Trophoblast cell (in vitro differentiated cells and primary cell): ENCODE measurements at regions not wholly inside any gene's neighbourhood (a gene's known extent, or its start where the extent isn't known, plus 50 kb on each side); places are given as distances from the start of the nearest gene placed in this dataset.
A peak's percentile ranks its signal among the peaks of the same experiment; 100 is the strongest.

Source experiments
- DNase-seq, 2 donors: peaks; one replicate each; pipeline ENCODE4 v3.0.0-alpha.2; 2016
- H2AFZ ChIP-seq: 2 replicates; pipeline ENCODE4 v1.6.1; 2013; ENCODE audit warnings: low read length, moderate library complexity, mild to moderate bottlenecking; ENCODE audit not compliant: insufficient read depth, poor library complexity
- H2AK5ac ChIP-seq: 2 replicates; pipeline ENCODE4 v1.6.1; 2013; ENCODE audit warnings: mild to moderate bottlenecking, low read length
- H2BK120ac ChIP-seq: 2 replicates; pipeline ENCODE4 v1.6.1; 2013; ENCODE audit warnings: low read length, mild to moderate bottlenecking, moderate library complexity; ENCODE audit not compliant: insufficient read depth, poor library complexity
- H2BK12ac ChIP-seq: 2 replicates; pipeline ENCODE4 v1.6.1; 2013; ENCODE audit warnings: mild to moderate bottlenecking, low read length, moderate library complexity
- H2BK5ac ChIP-seq: 2 replicates; pipeline ENCODE4 v1.6.1; 2013; ENCODE audit warnings: low read length, low read depth, moderate library complexity, mild to moderate bottlenecking; ENCODE audit not compliant: poor library complexity
- H3K14ac ChIP-seq: 2 replicates; pipeline ENCODE4 v1.6.1; 2013; ENCODE audit warnings: mild to moderate bottlenecking, low read length
- H3K18ac ChIP-seq: 2 replicates; pipeline ENCODE4 v1.6.1; 2013; ENCODE audit warnings: mild to moderate bottlenecking, low read length
- H3K23ac ChIP-seq: 2 replicates; pipeline ENCODE4 v1.6.1; 2013; ENCODE audit warnings: low read length
- H3K27ac ChIP-seq: 2 replicates; pipeline ENCODE4 v1.5.1; 2013; ENCODE audit warnings: low read depth, mild to moderate bottlenecking, inconsistent platforms, low read length, moderate library complexity
- H3K27me3 ChIP-seq: 2 replicates; pipeline ENCODE4 v1.6.1; 2013; ENCODE audit warnings: inconsistent platforms, mild to moderate bottlenecking, low read length, moderate library complexity; ENCODE audit not compliant: insufficient read depth
- H3K36me3 ChIP-seq, 2 experiments: 1 replicate in 1 of 2; 2 replicates in 1 of 2; pipeline ENCODE4 v1.6.1; 2013; ENCODE audit warnings: low read length in 2 of 2, mild to moderate bottlenecking in 2 of 2, moderate library complexity in 1 of 2; ENCODE audit not compliant: insufficient read depth in 2 of 2, control insufficient read depth in 1 of 2
- H3K4ac ChIP-seq: 2 replicates; pipeline ENCODE4 v1.6.1; 2013; ENCODE audit warnings: low read depth, mild to moderate bottlenecking, low read length, moderate library complexity
- H3K4me1 ChIP-seq, 2 experiments: 1 replicate in 1 of 2; 2 replicates in 1 of 2; pipeline ENCODE4 v1.6.1; 2013; ENCODE audit warnings: low read length in 2 of 2, mild to moderate bottlenecking in 2 of 2, moderate library complexity in 1 of 2; ENCODE audit not compliant: insufficient read depth in 2 of 2, control insufficient read depth in 1 of 2
- H3K4me2 ChIP-seq: 2 replicates; pipeline ENCODE4 v1.6.1; 2013; ENCODE audit warnings: inconsistent platforms, mild to moderate bottlenecking, low read length, moderate library complexity
- H3K4me3 ChIP-seq: 2 replicates; pipeline ENCODE4 v1.5.1; 2013; ENCODE audit warnings: mild to moderate bottlenecking, low read depth, low read length, inconsistent platforms
- H3K79me1 ChIP-seq: one replicate; pipeline ENCODE4 v1.6.1; 2013; ENCODE audit warnings: low read length
- H3K79me2 ChIP-seq: 2 replicates; pipeline ENCODE4 v1.6.1; 2013; ENCODE audit warnings: low read length, mild to moderate bottlenecking; ENCODE audit not compliant: control insufficient read depth, insufficient read depth, poor library complexity
- H3K9ac ChIP-seq: 2 replicates; pipeline ENCODE4 v1.6.1; 2013; ENCODE audit warnings: mild to moderate bottlenecking, low read length
- H3K9me3 ChIP-seq: 2 replicates; pipeline ENCODE4 v1.6.1; 2013; ENCODE audit warnings: low read depth, mild to moderate bottlenecking, control low read depth, inconsistent platforms, low read length; ENCODE audit not compliant: insufficient read depth
- H4K12ac ChIP-seq: 2 replicates; pipeline ENCODE4 v1.6.1; 2013; ENCODE audit warnings: low read depth, mild to moderate bottlenecking, low read length, moderate library complexity
- H4K8ac ChIP-seq: 2 replicates; pipeline ENCODE4 v1.6.1; 2013; ENCODE audit warnings: low read depth, mild to moderate bottlenecking, low read length, moderate library complexity
- H4K91ac ChIP-seq: one replicate; pipeline ENCODE4 v1.6.1; 2013; ENCODE audit warnings: low read depth, mild to moderate bottlenecking, low read length, moderate library complexity
- WGBS: extraction: QIAGEN DNeasy Blood & Tissue Kit; methylation state at CpG from one replicate; pipeline ENCODE4 v1.1.7; 2013; ENCODE audit warnings: missing lambda C conversion rate; ENCODE audit not compliant: insufficient read length, insufficient coverage; ENCODE audit errors: extremely low coverage; 5-methylcytosine and 5-hydroxymethylcytosine counted together

DNA sequence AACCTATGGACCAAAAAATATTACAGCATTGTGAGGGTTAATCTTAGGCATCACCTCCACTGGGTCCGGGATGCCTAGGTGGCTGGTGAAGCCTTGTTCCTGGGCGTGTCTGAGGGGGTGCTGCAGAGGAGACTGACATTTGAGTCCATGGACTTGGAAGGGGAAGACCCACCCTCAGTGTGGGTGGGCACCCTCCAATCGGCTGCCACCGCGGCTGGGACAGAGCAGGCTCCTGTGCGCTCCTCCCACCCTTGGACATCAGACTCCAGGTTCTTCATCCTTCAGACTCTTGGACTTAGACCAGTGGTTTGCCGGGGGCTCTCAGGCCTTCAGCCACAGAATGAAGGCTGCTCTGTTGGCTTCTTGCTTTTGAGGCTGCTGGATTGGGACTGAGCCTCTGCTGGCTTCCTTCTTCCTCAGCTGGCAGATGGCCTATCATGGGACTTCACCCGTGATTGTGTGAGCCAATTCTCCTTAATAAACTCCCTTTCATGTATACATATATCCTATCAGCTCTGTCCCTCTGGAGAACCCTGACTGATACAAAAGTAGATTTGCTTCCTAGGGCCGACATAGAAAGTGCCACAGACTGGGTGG is 113.1 kb downstream of the TTLL2 start:
- no peak overlapping the region for H3K4me3 ChIP-seq
- H2BK5ac ChIP-seq = no peak overlapping the region
- no peak overlapping the region for H2AFZ ChIP-seq
- no peak overlapping the region for H3K9ac ChIP-seq
- no peak overlapping the region for H3K23ac ChIP-seq
- no peak overlapping the region for H2BK120ac ChIP-seq
- H3K14ac ChIP-seq = no peak overlapping the region
- no peak overlapping the region for H4K12ac ChIP-seq
- no peak for DNase-seq
- no peak overlapping the region for H2BK12ac ChIP-seq
- H2AK5ac ChIP-seq = no peak overlapping the region
- no peak overlapping the region for H3K27ac ChIP-seq
- no peak overlapping the region for H3K4me2 ChIP-seq
- H3K4ac ChIP-seq = no peak overlapping the region
- no peak overlapping the region for H4K8ac ChIP-seq
- no peaks in the 10 kb centered on the region for H3K36me3 ChIP-seq
- no peak overlapping the region for H4K91ac ChIP-seq
- whole genome bisulfite sequencing = no CpG with 5 or more reads among the region's 9 CpGs
- H3K9me3 ChIP-seq = peaks cover 7% of the 10 kb centered on the region
- H3K18ac ChIP-seq = no peak overlapping the region
- H3K79me2 ChIP-seq = no peaks in the 10 kb centered on the region
- H3K4me1 ChIP-seq = peaks cover 2 to 7% of the 10 kb centered on the region in 2 experiments
- H3K27me3 ChIP-seq = no peaks in the 10 kb centered on the region
- H3K79me1 ChIP-seq = peaks cover 6% of the 10 kb centered on the region

DNA sequence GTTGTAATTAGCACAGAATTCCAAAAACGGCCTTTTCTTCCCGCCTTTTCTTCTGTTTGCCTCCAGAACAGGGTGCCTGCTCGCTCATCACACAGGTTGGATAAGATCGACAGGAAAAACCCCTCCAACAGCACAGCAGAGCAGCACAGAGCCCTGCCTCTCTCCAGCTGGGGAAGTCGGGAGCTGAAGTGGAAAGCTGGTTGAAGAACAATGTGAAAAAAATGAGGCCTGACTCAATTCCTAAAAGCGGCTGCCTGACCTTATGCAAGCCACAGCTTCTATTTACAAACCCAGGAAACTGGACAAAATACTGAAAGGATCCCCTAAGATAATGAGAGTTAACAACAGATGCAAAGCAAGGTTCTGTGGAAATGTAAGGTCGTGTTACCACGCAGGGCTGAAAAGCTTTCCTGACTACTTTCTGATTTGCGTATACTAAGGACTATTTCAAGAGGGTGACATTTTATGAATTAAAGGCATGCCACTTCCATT is 116.9 kb downstream of the TTLL2 start:
- no peak overlapping the region for H4K8ac ChIP-seq
- H2BK5ac ChIP-seq = no peak overlapping the region
- no CpG with 5 or more reads among the region's 9 CpGs for WGBS
- no peaks in the 10 kb centered on the region for H3K36me3 ChIP-seq
- no peak overlapping the region for H4K91ac ChIP-seq
- no peak overlapping the region for H2BK120ac ChIP-seq
- no peak overlapping the region for H4K12ac ChIP-seq
- H2BK12ac ChIP-seq = no peak overlapping the region
- no peaks in the 10 kb centered on the region for H3K9me3 ChIP-seq
- peak; percentile 54 to 76 for DNase-seq
- no peak overlapping the region for H3K18ac ChIP-seq
- H3K14ac ChIP-seq = no peak overlapping the region
- no peak overlapping the region for H3K9ac ChIP-seq
- no peak overlapping the region for H3K23ac ChIP-seq
- H2AK5ac ChIP-seq = no peak overlapping the region
- H3K4me2 ChIP-seq = peak overlapping the region; percentile 52
- H3K27ac ChIP-seq = peak overlapping the region; percentile 80
- peaks cover 6% of the 10 kb centered on the region for H3K79me1 ChIP-seq
- H3K4ac ChIP-seq = no peak overlapping the region
- H3K4me1 ChIP-seq = peaks cover 7 to 16% of the 10 kb centered on the region in 2 experiments
- no peak overlapping the region for H3K4me3 ChIP-seq
- H2AFZ ChIP-seq = no peak overlapping the region
- H3K27me3 ChIP-seq = no peaks in the 10 kb centered on the region
- no peaks in the 10 kb centered on the region for H3K79me2 ChIP-seq

GRCh38 chr6:167442245-167442644 is 117.4 kb downstream of the TTLL2 start:
- H3K14ac ChIP-seq = no peak overlapping the region
- peaks cover 6% of the 10 kb centered on the region for H3K79me1 ChIP-seq
- H3K23ac ChIP-seq = no peak overlapping the region
- H3K9me3 ChIP-seq = no peaks in the 10 kb centered on the region
- H4K12ac ChIP-seq = no peak overlapping the region
- H3K36me3 ChIP-seq = no peaks in the 10 kb centered on the region
- no peaks in the 10 kb centered on the region for H3K79me2 ChIP-seq
- H2BK12ac ChIP-seq = no peak overlapping the region
- peak overlapping the region; percentile 52 for H3K4me2 ChIP-seq
- no peak overlapping the region for H4K8ac ChIP-seq
- H3K4ac ChIP-seq = no peak overlapping the region
- no CpG with 5 or more reads among the region's 7 CpGs for WGBS
- H2BK5ac ChIP-seq = peak overlapping the region; percentile 42
- no peak overlapping the region for H2AK5ac ChIP-seq
- H3K4me1 ChIP-seq = peaks cover 7 to 16% of the 10 kb centered on the region in 2 experiments
- peak; percentile 73 to 87 for DNase-seq
- H3K18ac ChIP-seq = no peak overlapping the region
- H3K4me3 ChIP-seq = no peak overlapping the region
- H3K9ac ChIP-seq = no peak overlapping the region
- H3K27ac ChIP-seq = peak overlapping the region; percentile 80
- no peaks in the 10 kb centered on the region for H3K27me3 ChIP-seq
- H2AFZ ChIP-seq = no peak overlapping the region
- H2BK120ac ChIP-seq = no peak overlapping the region
- no peak overlapping the region for H4K91ac ChIP-seq

DNA sequence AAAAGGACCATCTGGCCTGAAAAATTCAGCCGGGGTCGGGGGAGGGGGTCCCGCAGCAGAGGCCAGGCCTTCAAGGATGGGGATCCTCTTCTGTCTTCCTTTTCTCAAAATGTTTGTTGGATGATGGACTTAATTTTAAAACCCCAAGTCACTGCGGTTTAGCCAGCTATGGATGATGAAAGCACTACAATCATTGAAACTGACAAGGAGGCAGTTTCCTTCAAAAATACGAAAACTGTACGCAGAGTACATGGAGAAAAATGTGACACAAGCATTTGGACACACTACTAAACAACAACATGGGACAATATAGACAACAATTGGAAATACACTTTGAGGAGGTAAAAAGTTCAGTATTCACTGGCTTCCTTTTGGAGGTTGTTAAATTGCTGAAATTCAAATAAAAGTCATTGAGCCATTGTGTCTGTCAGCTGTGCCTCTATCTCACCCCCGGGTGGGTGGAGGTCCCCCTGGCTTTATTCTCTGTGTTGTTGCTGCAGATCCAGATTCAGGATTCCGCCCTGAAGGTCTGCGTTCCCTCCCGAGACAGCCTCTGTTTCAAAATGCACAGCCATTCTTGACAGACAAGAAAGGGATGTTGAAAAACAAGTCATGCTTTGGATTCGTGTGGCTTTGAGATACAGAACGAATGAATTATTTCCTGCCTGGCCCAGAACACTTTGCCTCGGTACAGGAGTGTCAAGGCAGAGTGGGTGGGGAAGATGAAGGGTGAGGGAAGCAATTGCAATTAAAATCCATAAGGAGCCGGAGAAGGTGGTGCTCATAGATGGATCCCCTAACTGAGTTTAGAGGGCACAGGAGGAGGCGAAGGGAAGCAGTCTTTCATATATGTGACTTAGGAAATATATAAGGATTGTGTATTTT is 118.2 kb downstream of the TTLL2 start:
- no peaks in the 10 kb centered on the region for H3K36me3 ChIP-seq
- peaks cover 7 to 16% of the 10 kb centered on the region in 2 experiments for H3K4me1 ChIP-seq

More for the DNA sequence above, 118.2 kb downstream of the TTLL2 start:
- no peak overlapping the region for H3K9ac ChIP-seq
- no peak overlapping the region for H3K23ac ChIP-seq
- no peaks in the 10 kb centered on the region for H3K27me3 ChIP-seq
- H2AK5ac ChIP-seq = no peak overlapping the region
- peaks cover 6% of the 10 kb centered on the region for H3K79me1 ChIP-seq
- no peak overlapping the region for H4K12ac ChIP-seq
- no peak overlapping the region for H4K8ac ChIP-seq
- no peak overlapping the region for H3K14ac ChIP-seq
- H3K9me3 ChIP-seq = no peaks in the 10 kb centered on the region
- no peaks in the 10 kb centered on the region for H3K79me2 ChIP-seq
- H3K4me3 ChIP-seq = no peak overlapping the region
- DNase-seq = peak; percentile 7 to 43
- no CpG with 5 or more reads among the region's 15 CpGs for WGBS
- no peak overlapping the region for H3K18ac ChIP-seq
- no peak overlapping the region for H3K4ac ChIP-seq
- H4K91ac ChIP-seq = no peak overlapping the region
- no peak overlapping the region for H2BK12ac ChIP-seq
- no peak overlapping the region for H2BK5ac ChIP-seq
- peak overlapping the region; percentile 60 for H2BK120ac ChIP-seq
- peak overlapping the region; percentile 66 for H3K27ac ChIP-seq
- H3K4me2 ChIP-seq = no peak overlapping the region
- no peak overlapping the region for H2AFZ ChIP-seq
